GM12878 (cell line): ENCODE measurements at regions not wholly inside any gene's neighbourhood (a gene's known extent, or its start where the extent isn't known, plus 50 kb on each side); places are given as distances from the start of the nearest gene placed in this dataset.

Experiments
- ATAC-seq: fragments of 200-7000 bp; cut with Tn5 transposase; 3 replicates; pipeline ENCODE4 v1.9.1; 2020; ENCODE audit warnings: mild to moderate bottlenecking, moderate library complexity
- BruUV-seq: library from RNA; stranded (reverse); fragments of 400-500 nt; replicated peaks from 2 replicates; lab custom pipeline; 2021; lab: Mats Ljungman, UMichigan
- CTCF ChIA-PET: fragments of 300-600 bp; sonication (Branson Sonifier 250); formaldehyde crosslinking; extraction: SDS; loops from one replicate; lab custom pipeline; 2021; ENCODE audit warnings: inconsistent platforms; lab: Yijun Ruan, JAX
- POLR2A ChIA-PET: fragments of 350-600 bp; formaldehyde crosslinking; extraction: SDS; loops from one replicate; lab custom pipeline; 2021; ENCODE audit warnings: inconsistent platforms; lab: Charles Lee
- RAD21 ChIA-PET: fragments of 300-600 bp; sonication (Branson Sonifier 250); formaldehyde crosslinking; loops from one replicate; lab custom pipeline; 2023; ENCODE audit warnings: antibody characterized with exemption; ENCODE audit not compliant: unreplicated experiment; lab: Charles Lee
- SMC1A ChIA-PET: fragments of 300-600 bp; sonication (Branson Sonifier 250); formaldehyde crosslinking; loops from one replicate; lab custom pipeline; 2023; ENCODE audit not compliant: unreplicated experiment, uncharacterized antibody; lab: Charles Lee
- DNase-seq: peaks from one replicate; pipeline ENCODE4 v3.0.0-alpha.2; 2011; ENCODE audit warnings: low read depth, low spot score
- FAIRE-seq: peaks from 3 replicates; lab custom pipeline; 2011; peaks lifted over from hg19 to GRCh38; lab: Jason Lieb, UNC
- H2AFZ ChIP-seq: 2 replicates; pipeline ENCODE4 v1.6.0; 2011; ENCODE audit warnings: low read depth, low read length, control low read depth; ENCODE audit not compliant: control insufficient read depth
- H3K27ac ChIP-seq: 2 replicates; pipeline ENCODE4 v1.5.1; 2011; ENCODE audit warnings: control low read depth; ENCODE audit not compliant: control insufficient read depth, insufficient read depth
- H3K27me3 ChIP-seq, 2 experiments: replicated peaks in 1 of 2; 2 replicates each; pipeline versions ENCODE4 v1.6.0 to v1.6.1; 2011; ENCODE audit warnings: low read length in 1 of 2; ENCODE audit not compliant: control insufficient read depth in 2 of 2, insufficient read depth in 2 of 2
- H3K36me3 ChIP-seq, 2 experiments: 2 replicates each; pipeline ENCODE4 v1.5.1; 2011; ENCODE audit warnings: low read length in 1 of 2; ENCODE audit not compliant: control insufficient read depth in 2 of 2, insufficient read depth in 2 of 2
- H3K4me1 ChIP-seq: 2 replicates; pipeline ENCODE4 v1.6.1; 2011; ENCODE audit warnings: mild to moderate bottlenecking, low read length, moderate library complexity, mixed read lengths; ENCODE audit not compliant: control insufficient read depth, insufficient read depth
- H3K4me2 ChIP-seq: 2 replicates; pipeline ENCODE4 v1.6.0; 2011; ENCODE audit warnings: control low read depth; ENCODE audit not compliant: control insufficient read depth, insufficient read depth
- H3K4me3 ChIP-seq: fragments of 200-600 bp; sonication (generic); 2 replicates; pipeline ENCODE4 v1.5.1; 2016
- H3K79me2 ChIP-seq: 2 replicates; pipeline ENCODE4 v1.6.0; 2011; ENCODE audit warnings: low read length; ENCODE audit not compliant: control insufficient read depth, insufficient read depth
- H3K9ac ChIP-seq: 2 replicates; pipeline ENCODE4 v1.8.0; 2011; ENCODE audit warnings: low read length, control low read depth, mixed read lengths; ENCODE audit not compliant: control insufficient read depth, insufficient read depth
- H3K9me3 ChIP-seq: replicated peaks from 3 replicates; pipeline ENCODE4 v1.5.1; 2011; ENCODE audit warnings: mild to moderate bottlenecking, low read length; ENCODE audit not compliant: control insufficient read depth, insufficient read depth
- H4K20me1 ChIP-seq: 2 replicates; pipeline ENCODE4 v1.6.0; 2011; ENCODE audit not compliant: control insufficient read depth, insufficient read depth
- ASH2L ChIP-seq: fragments of 300-600, 200-600 bp; sonication (generic); IDR thresholded peaks from 2 replicates; pipeline ENCODE4 v1.6.1; 2017; ENCODE audit warnings: low read depth, mild to moderate bottlenecking, borderline replicate concordance
- E4F1 ChIP-seq: fragments of 450-650 bp; IDR thresholded peaks from 2 replicates; pipeline ENCODE4 v1.6.1; 2018; ENCODE audit warnings: borderline replicate concordance, mild to moderate bottlenecking; ENCODE audit not compliant: partially characterized antibody
- ESRRA ChIP-seq: IDR thresholded peaks from 2 replicates; pipeline ENCODE4 v1.6.1; 2012; ENCODE audit warnings: mild to moderate bottlenecking, low read length, improper control_type of control experiment
- IKZF2 ChIP-seq, 2 experiments: fragments of 450-650 bp; IDR thresholded peaks; 2 replicates each; pipeline ENCODE4 v1.6.1; 2017; ENCODE audit warnings: mild to moderate bottlenecking in 2 of 2, moderate library complexity in 2 of 2
- KDM1A ChIP-seq: fragments of 200-600 bp; sonication (generic); IDR thresholded peaks from 2 replicates; pipeline ENCODE4 v1.6.1; 2016; ENCODE audit warnings: borderline replicate concordance
- MXI1 ChIP-seq: fragments of 150-350 bp; IDR thresholded peaks from 2 replicates; pipeline ENCODE4 v1.6.1; 2011; ENCODE audit warnings: low read depth, mild to moderate bottlenecking, inconsistent platforms, low read length, improper control_type of control experiment
- NFXL1 ChIP-seq: fragments of 450-650 bp; IDR thresholded peaks from 2 replicates; pipeline ENCODE4 v1.6.1; 2017; ENCODE audit warnings: antibody characterized with exemption, mild to moderate bottlenecking, borderline replicate concordance
- POLR2AphosphoS2 ChIP-seq: IDR thresholded peaks from 2 replicates; pipeline ENCODE4 v1.6.1; 2011; ENCODE audit warnings: low read depth, mild to moderate bottlenecking, low read length, improper control_type of control experiment, moderate library complexity
- RAD21 ChIP-seq: IDR thresholded peaks from 2 replicates; pipeline ENCODE4 v1.6.1; 2011; ENCODE audit warnings: mild to moderate bottlenecking, low read depth, low read length, moderate library complexity; ENCODE audit not compliant: insufficient read depth
- SMAD5 ChIP-seq: IDR thresholded peaks from 2 replicates; pipeline ENCODE4 v1.6.1; 2016; ENCODE audit warnings: antibody characterized with exemption, low read depth
- TARDBP ChIP-seq: IDR thresholded peaks from 2 replicates; pipeline ENCODE4 v1.6.1; 2016; ENCODE audit warnings: borderline replicate concordance
- WGBS: methylation state at CpG from one replicate; pipeline ENCODE4 v1.1.6; 2016; ENCODE audit warnings: low lambda C conversion rate; ENCODE audit not compliant: insufficient replicate concordance, insufficient coverage; ENCODE audit errors: missing lambda C conversion rate; 5-methylcytosine and 5-hydroxymethylcytosine counted together
- in situ Hi-C: fragments of 300-500 bp; cut with MboI; formaldehyde crosslinking; loops from 9 replicates; pipeline ENCODE4 v1.14.3; 2018; ENCODE audit warnings: mixed read lengths
- intact Hi-C: fragments of 100-400 bp; cut with micrococcal nuclease; formaldehyde crosslinking; loops from one replicate; pipeline ENCODE4 v1.14.2; 2022; ENCODE audit not compliant: unreplicated experiment
- TF ChIP-seq, protein P1 (sequence below): fragments of 150-350 bp; IDR thresholded peaks from 2 replicates; pipeline ENCODE4 v1.6.1; 2016; ENCODE audit warnings: low read depth, low read length
- TF ChIP-seq, protein P2 (sequence below): fragments of 450-650 bp; formaldehyde crosslinking; IDR thresholded peaks from 2 replicates; pipeline ENCODE4 v1.5.0; 2022; ENCODE audit warnings: mild to moderate bottlenecking, missing genetic modification characterization

GRCh38 chr1:101435831-101436511, 199.2 kb downstream of the S1PR1 start:
- CTCF ChIA-PET, result interaction anchor here (0.6 to 11.5 kb wide), 22 partner anchors 9 to 518 kb away, joined by 3 to 323 read pairs (median 7); no protein-coding TSS in a partner anchor
- H3K4me1 ChIP-seq, result peaks cover 54% of the 10 kb centered on the region
- no peak overlapping the region for H3K4me3 ChIP-seq
- POLR2A ChIA-PET, result interaction anchor here (0.7 to 10.3 kb wide), 11 partner anchors 26 to 145 kb away, joined by 3 to 209 read pairs (median 5); no protein-coding TSS in a partner anchor
- no peaks in the 10 kb centered on the region; a peak in 1 of 4 replicates for H3K36me3 ChIP-seq
- H3K9ac ChIP-seq, result peak overlapping the region; percentile 58
- intact Hi-C loops (loop anchor here (1.0 to 5.0 kb wide), 3 partner anchors 26 to 199 kb away; partner anchors contain the start of gene S1PR1), in situ Hi-C loops (loop anchor here (5.0 to 10.0 kb wide), 2 partner anchors 129 to 511 kb away; no protein-coding TSS in a partner anchor)
- ATAC-seq (peak; percentile 73), FAIRE-seq (no peak), DNase-seq (peak; percentile 82)
- BruUV-seq, result no TSS peak
- peak overlapping the region; percentile 3; the same call in 1 of the 2 replicates for H2AFZ ChIP-seq
- 2% methylated on average over 4 of the region's 4 CpGs for WGBS
- RAD21 ChIA-PET, result interaction anchor here (0.7 to 15.3 kb wide), 21 partner anchors 10 to 541 kb away, joined by 3 to 503 read pairs (median 9); partner anchors contain the start of gene EXTL2
- peak overlapping the region; percentile 90 for H3K27ac ChIP-seq
- H3K9me3 ChIP-seq, result peaks cover 3% of the 10 kb centered on the region; the same call in 1 of the 3 replicates
- H3K4me2 ChIP-seq, result peak overlapping the region; percentile 18; the same call in 1 of the 2 replicates
- SMC1A ChIA-PET, result interaction anchor here (0.6 to 12.4 kb wide), 25 partner anchors 8 to 716 kb away, joined by 3 to 507 read pairs (median 10); partner anchors contain the start of gene VCAM1
- no peaks in the 10 kb centered on the region for H3K79me2 ChIP-seq
- no peaks in the 10 kb centered on the region for H4K20me1 ChIP-seq
- H3K27me3 ChIP-seq, result no peaks in the 10 kb centered on the region
- TF ChIP-seq TARDBP (no peak), ASH2L (no peak), ESRRA (no peak; the same call in 1 of the 2 replicates), IKZF2 (IDR thresholded peaks at IDR 0.05) (peak; percentile 67 to 70), NFXL1 (no peak), KDM1A (no peak), RAD21 (no peak; the same call in 1 of the 2 replicates), SMAD5 (no peak), E4F1 (no peak), MXI1 (peak; percentile 1; the same call in 1 of the 2 replicates), POLR2AphosphoS2 (no peak)
- TF ChIP-seq, protein P1, sequence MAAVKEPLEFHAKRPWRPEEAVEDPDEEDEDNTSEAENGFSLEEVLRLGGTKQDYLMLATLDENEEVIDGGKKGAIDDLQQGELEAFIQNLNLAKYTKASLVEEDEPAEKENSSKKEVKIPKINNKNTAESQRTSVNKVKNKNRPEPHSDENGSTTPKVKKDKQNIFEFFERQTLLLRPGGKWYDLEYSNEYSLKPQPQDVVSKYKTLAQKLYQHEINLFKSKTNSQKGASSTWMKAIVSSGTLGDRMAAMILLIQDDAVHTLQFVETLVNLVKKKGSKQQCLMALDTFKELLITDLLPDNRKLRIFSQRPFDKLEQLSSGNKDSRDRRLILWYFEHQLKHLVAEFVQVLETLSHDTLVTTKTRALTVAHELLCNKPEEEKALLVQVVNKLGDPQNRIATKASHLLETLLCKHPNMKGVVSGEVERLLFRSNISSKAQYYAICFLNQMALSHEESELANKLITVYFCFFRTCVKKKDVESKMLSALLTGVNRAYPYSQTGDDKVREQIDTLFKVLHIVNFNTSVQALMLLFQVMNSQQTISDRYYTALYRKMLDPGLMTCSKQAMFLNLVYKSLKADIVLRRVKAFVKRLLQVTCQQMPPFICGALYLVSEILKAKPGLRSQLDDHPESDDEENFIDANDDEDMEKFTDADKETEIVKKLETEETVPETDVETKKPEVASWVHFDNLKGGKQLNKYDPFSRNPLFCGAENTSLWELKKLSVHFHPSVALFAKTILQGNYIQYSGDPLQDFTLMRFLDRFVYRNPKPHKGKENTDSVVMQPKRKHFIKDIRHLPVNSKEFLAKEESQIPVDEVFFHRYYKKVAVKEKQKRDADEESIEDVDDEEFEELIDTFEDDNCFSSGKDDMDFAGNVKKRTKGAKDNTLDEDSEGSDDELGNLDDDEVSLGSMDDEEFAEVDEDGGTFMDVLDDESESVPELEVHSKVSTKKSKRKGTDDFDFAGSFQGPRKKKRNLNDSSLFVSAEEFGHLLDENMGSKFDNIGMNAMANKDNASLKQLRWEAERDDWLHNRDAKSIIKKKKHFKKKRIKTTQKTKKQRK, result no peak
- TF ChIP-seq, protein P2, sequence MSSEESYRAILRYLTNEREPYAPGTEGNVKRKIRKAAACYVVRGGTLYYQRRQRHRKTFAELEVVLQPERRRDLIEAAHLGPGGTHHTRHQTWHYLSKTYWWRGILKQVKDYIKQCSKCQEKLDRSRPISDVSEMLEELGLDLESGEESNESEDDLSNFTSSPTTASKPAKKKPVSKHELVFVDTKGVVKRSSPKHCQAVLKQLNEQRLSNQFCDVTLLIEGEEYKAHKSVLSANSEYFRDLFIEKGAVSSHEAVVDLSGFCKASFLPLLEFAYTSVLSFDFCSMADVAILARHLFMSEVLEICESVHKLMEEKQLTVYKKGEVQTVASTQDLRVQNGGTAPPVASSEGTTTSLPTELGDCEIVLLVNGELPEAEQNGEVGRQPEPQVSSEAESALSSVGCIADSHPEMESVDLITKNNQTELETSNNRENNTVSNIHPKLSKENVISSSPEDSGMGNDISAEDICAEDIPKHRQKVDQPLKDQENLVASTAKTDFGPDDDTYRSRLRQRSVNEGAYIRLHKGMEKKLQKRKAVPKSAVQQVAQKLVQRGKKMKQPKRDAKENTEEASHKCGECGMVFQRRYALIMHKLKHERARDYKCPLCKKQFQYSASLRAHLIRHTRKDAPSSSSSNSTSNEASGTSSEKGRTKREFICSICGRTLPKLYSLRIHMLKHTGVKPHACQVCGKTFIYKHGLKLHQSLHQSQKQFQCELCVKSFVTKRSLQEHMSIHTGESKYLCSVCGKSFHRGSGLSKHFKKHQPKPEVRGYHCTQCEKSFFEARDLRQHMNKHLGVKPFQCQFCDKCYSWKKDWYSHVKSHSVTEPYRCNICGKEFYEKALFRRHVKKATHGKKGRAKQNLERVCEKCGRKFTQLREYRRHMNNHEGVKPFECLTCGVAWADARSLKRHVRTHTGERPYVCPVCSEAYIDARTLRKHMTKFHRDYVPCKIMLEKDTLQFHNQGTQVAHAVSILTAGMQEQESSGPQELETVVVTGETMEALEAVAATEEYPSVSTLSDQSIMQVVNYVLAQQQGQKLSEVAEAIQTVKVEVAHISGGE (CRISPR knock-in tag), result no peak
